HG02870 (cell line): ENCODE measurements at regions not wholly inside any gene's neighbourhood (a gene's known extent, or its start where the extent isn't known, plus 50 kb on each side); places are given as distances from the start of the nearest gene placed in this dataset.

Source experiments
- ATAC-seq: cut with Tn5 transposase; IDR thresholded peaks from one replicate; pipeline ENCODE4 v1.9.1; 2021; ENCODE audit warnings: mild to moderate bottlenecking, moderate library complexity; ENCODE audit not compliant: unreplicated experiment

GRCh38 chr12:114975640-114976310 is 291.8 kb upstream of the TBX3 start:
- no peak for ATAC-seq

- ATAC-seq = no peak
Measured at GRCh38 chr12:114974826-114975639, 291.1 kb upstream of the TBX3 start.

GRCh38 chr12:114974333-114974732 is 290.4 kb upstream of the TBX3 start:
- no peak for ATAC-seq

- no peak for ATAC-seq
Measured at GRCh38 chr12:114968727-114969126, 284.8 kb upstream of the TBX3 start.

- ATAC-seq = no peak
Measured at GRCh38 chr12:114967151-114967550, 283.2 kb upstream of the TBX3 start.

GRCh38 chr12:114964841-114965240 is 280.9 kb upstream of the TBX3 start:
- no peak for ATAC-seq

- ATAC-seq = no peak
Measured at GRCh38 chr12:114963846-114964245, 279.9 kb upstream of the TBX3 start.

GRCh38 chr12:114961491-114961890 is 277.5 kb upstream of the TBX3 start:
- no peak for ATAC-seq

- ATAC-seq = no peak
Measured at GRCh38 chr12:114958538-114958937, 274.6 kb upstream of the TBX3 start.

GRCh38 chr12:114957225-114957624 is 273.2 kb upstream of the TBX3 start:
- ATAC-seq = no peak

- no peak for ATAC-seq
Measured at GRCh38 chr12:114955414-114956014, 271.5 kb upstream of the TBX3 start.

- ATAC-seq = no peak
Measured at GRCh38 chr12:114954511-114955055, 270.6 kb upstream of the TBX3 start.

GRCh38 chr12:114952573-114953271 is 268.7 kb upstream of the TBX3 start:
- ATAC-seq = no peak

GRCh38 chr12:114949058-114949820 is 265.3 kb upstream of the TBX3 start:
- no peak for ATAC-seq

- ATAC-seq = no peak
Measured at GRCh38 chr12:114945351-114945750, 261.4 kb upstream of the TBX3 start.

- no peak for ATAC-seq
Measured at GRCh38 chr12:114944736-114945135, 260.8 kb upstream of the TBX3 start.

GRCh38 chr12:114943601-114944000 is 259.6 kb upstream of the TBX3 start:
- ATAC-seq = no peak

GRCh38 chr12:114938487-114939210 is 254.7 kb upstream of the TBX3 start:
- ATAC-seq = no peak

GRCh38 chr12:114936148-114937079 is 252.4 kb upstream of the TBX3 start:
- no peak for ATAC-seq
